Skeletal muscle satellite cell (primary cell): ENCODE measurements at regions not wholly inside any gene's neighbourhood (a gene's known extent, or its start where the extent isn't known, plus 50 kb on each side); places are given as distances from the start of the nearest gene placed in this dataset.
A peak's percentile ranks its signal among the peaks of the same experiment; 100 is the strongest.

Source experiments
- H3K27me3 ChIP-seq: 2 replicates; pipeline ENCODE4 v1.7.0; 2013; ENCODE audit warnings: low read length; ENCODE audit not compliant: control insufficient read depth, insufficient read depth
- H3K36me3 ChIP-seq: 2 replicates; pipeline ENCODE4 v1.7.0; 2013; ENCODE audit warnings: mild to moderate bottlenecking, control low read depth, low read length; ENCODE audit not compliant: insufficient read depth
- H3K4me1 ChIP-seq: 2 replicates; pipeline ENCODE4 v1.7.0; 2013; ENCODE audit warnings: low read length; ENCODE audit not compliant: control insufficient read depth, insufficient read depth
- H3K4me2 ChIP-seq: 2 replicates; pipeline ENCODE4 v1.7.0; 2013; ENCODE audit warnings: mild to moderate bottlenecking, low read length
- H3K4me3 ChIP-seq: 2 replicates; pipeline ENCODE4 v1.7.0; 2013; ENCODE audit warnings: low read length
- H3K9ac ChIP-seq: 2 replicates; pipeline ENCODE4 v1.7.0; 2013; ENCODE audit warnings: mild to moderate bottlenecking, low read depth, low read length, moderate library complexity
- H3K9me3 ChIP-seq: replicated peaks from 2 replicates; pipeline ENCODE4 v1.7.0; 2013; ENCODE audit warnings: mild to moderate bottlenecking, control low read depth, low read length

DNA sequence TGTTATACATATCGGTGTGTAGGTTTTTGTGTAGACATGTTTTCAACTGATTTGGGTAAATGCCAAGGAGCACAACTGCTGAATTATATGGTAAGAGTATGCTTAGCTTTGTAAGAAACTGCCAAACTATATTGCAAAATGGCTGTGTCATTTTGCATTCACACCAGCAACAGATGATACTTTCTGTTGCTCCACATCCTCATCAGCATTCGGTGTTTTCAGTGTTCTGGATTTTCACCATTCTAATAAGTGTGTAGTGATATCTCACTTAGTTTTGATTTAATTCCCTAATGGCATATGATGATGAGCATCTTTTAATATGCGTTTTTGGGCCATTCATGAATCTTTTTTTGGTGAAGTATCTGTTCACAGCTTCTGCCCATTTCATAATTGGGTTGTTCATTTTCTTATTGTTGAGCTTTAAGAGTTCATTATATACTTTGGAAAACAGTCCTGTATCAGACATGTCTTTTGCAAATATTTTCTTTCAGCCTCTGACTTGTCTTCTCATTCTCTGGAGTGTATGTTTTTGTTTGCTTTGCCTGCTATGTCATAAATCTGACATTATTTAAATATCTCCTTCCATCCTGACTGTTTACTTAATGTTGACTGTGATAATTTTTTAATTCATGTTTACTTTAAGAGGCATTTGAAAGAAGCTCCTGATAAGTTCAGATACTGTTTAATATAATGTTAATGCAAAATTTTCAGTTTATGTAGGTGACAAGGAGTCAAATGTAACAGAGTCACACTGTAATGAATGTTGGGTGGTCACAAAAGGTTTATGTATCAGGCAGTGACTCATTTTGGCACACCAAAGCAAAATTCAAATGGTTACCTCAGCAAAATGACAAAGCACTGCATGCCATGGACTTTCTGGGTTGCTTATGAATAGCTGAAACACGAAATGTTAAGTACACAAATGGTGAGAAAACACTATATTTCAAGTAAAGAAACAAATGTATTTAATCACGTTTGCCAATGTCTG is 181.1 kb upstream of the DAB2 start:
- peaks cover 36% of the 10 kb centered on the region for H3K4me1 ChIP-seq
- no peak overlapping the region for H3K4me3 ChIP-seq
- no peaks in the 10 kb centered on the region for H3K27me3 ChIP-seq
- H3K9ac ChIP-seq: no peak overlapping the region
- H3K9me3 ChIP-seq: no peaks in the 10 kb centered on the region
- H3K36me3 ChIP-seq: no peaks in the 10 kb centered on the region
- H3K4me2 ChIP-seq: peak overlapping the region; percentile 19

DNA sequence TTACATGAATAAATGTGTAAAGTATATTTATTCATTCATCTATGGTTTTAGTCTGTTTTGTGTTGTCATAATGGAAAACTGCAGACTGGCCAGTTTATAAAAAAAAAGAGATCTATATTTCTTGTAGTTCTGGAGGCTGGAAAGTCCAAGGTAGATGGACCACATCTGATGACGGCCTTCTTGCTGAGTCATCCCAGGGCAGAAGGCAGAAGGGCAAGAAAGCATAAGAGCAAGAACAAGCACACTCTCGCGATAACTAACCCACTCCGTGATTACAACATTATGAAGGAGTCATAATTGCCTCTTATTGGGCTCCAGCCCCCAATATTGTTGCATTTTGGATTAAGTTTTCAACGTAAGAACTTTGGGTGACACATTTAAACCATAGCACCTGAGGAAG is 180.4 kb upstream of the DAB2 start:
- Histone ChIP-seq H3K4me2 (no peak overlapping the region), H3K4me1 (peaks cover 41% of the 10 kb centered on the region), H3K27me3 (no peaks in the 10 kb centered on the region), H3K9ac (no peak overlapping the region), H3K9me3 (no peaks in the 10 kb centered on the region), H3K36me3 (no peaks in the 10 kb centered on the region), H3K4me3 (no peak overlapping the region)

DNA sequence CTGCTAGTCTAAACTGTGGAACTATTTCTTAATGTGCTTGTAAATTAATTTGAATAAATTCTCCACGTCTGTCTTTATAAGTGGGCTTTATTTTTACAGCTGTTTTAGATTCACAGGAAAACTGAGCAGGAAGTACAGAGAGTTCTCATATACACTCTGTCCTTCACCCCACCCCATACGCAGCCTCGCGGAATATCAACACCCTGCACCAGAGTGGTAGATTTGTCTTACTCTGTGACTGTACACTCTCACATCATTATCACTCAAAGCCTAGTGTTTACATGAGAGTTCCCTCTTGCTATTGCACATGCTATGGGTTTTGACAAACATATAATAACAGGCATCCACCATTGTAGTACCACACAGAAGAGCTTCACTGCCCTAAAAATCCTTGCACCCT is 179.7 kb upstream of the DAB2 start:
- peaks cover 46% of the 10 kb centered on the region for H3K4me1 ChIP-seq
- no peak overlapping the region for H3K4me3 ChIP-seq
- no peaks in the 10 kb centered on the region for H3K9me3 ChIP-seq
- H3K36me3 ChIP-seq: no peaks in the 10 kb centered on the region
- no peak overlapping the region for H3K4me2 ChIP-seq
- no peak overlapping the region for H3K9ac ChIP-seq
- no peaks in the 10 kb centered on the region for H3K27me3 ChIP-seq

DNA sequence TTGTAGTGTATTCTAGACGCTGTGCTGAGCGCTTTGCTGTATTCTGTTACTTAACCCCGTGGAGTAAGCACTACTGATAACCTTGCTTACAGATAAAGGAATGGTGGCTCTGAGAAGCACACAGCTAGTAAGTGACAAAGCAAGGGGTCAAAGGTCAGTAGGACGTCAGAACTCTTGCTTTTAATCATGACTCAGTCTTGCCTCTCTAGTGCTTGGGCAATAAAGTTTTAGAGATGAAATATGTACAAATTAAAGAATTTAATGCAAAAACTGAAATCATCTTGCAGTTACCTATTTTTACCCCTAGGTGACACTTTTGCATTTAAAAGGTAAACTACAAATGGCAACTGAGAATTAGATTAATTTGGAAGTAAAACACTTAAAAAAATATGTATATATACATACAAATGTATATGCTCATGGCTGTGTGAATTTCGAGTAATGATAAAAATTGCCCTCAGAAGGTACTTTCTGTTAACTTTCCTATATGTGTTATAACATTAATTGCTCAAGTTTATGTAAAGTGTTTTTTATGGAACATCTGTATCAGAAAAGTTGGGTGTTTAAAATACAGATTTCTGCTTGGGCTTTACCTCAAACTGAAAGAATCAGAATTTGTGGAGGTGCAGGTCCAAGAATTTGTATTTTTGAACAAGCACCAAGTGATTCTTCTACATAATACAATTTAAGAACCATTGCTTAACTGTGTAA is 175.1 kb upstream of the DAB2 start:
- Histone ChIP-seq H3K4me2 (no peak overlapping the region), H3K36me3 (no peaks in the 10 kb centered on the region), H3K9ac (peak overlapping the region; percentile 20), H3K9me3 (no peaks in the 10 kb centered on the region), H3K27me3 (no peaks in the 10 kb centered on the region), H3K4me1 (peaks cover 22% of the 10 kb centered on the region), H3K4me3 (no peak overlapping the region)

DNA sequence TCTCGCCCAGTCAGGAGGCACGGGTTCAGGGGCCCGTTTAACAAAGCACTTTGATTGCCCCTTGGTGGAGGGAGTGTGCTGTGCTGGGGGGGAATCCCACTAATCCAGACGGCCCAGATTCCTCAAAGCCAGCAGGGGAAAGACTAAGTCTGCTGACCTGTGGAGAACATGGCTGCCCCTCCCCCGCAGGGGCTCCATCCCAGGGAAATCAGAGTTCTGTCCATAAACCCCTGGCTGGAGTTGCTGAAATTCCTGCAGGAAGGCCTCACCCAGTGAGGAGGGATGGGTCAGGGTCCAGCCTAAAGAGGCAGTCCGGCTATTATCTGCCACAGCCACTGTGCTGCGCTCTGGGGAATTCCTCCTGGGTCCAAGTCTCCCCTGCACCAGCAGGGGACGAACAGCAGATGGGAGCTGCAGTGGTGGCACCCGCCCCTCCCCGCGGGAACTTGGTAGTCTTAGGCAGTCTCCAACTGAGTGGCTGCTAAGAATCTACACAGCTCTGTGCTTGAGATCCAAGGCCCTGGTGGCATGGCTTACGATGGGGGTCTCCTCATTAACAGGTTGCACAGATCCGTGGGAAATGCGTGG is 174.0 kb upstream of the DAB2 start:
- Histone ChIP-seq H3K9ac (no peak overlapping the region), H3K4me2 (no peak overlapping the region), H3K4me3 (no peak overlapping the region), H3K36me3 (no peaks in the 10 kb centered on the region), H3K4me1 (peaks cover 11% of the 10 kb centered on the region), H3K27me3 (no peaks in the 10 kb centered on the region), H3K9me3 (no peaks in the 10 kb centered on the region)

DNA sequence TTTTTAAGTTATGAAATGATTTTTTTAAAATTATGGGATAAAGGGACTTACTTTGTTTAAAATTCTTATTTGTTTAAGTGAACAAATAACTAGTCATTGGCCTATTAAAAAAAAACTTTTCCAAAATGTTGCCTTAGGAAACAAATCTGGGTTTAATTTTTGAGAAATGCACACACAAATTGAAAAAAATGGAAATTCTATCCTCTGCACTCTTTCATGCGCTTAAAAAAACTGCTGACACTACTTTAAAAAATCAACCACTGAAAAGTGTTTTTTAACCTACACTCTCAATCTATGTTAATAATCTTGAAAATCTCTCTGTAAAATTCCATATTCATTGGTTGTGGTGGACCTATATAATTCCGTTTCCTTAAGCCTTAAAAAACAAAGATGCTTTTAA is 163.4 kb upstream of the DAB2 start:
- no peaks in the 10 kb centered on the region for H3K36me3 ChIP-seq
- H3K4me3 ChIP-seq: no peak overlapping the region
- no peak overlapping the region for H3K4me2 ChIP-seq
- peaks cover 7% of the 10 kb centered on the region for H3K4me1 ChIP-seq
- H3K9me3 ChIP-seq: no peaks in the 10 kb centered on the region
- H3K9ac ChIP-seq: no peak overlapping the region
- no peaks in the 10 kb centered on the region for H3K27me3 ChIP-seq

DNA sequence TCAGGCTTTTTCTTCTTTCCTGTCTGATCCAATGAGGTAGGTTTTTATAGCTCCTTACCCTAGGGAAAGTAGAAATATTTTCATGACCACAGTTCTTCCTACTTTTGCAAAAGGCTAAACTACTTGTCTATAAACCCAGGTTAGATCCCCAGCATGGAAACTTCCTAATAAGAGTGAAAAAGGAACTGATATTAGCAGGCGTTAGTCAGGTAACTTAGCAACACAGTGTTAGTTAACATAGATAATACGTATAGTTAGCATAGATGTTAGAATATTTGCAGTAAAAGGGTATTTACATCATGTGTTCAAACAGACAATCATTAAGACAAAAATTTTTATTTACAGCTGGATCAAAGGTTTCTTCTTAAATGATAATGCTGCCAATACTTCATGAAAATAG is 162.9 kb upstream of the DAB2 start:
- Histone ChIP-seq H3K4me2 (no peak overlapping the region), H3K36me3 (no peaks in the 10 kb centered on the region)

DNA sequence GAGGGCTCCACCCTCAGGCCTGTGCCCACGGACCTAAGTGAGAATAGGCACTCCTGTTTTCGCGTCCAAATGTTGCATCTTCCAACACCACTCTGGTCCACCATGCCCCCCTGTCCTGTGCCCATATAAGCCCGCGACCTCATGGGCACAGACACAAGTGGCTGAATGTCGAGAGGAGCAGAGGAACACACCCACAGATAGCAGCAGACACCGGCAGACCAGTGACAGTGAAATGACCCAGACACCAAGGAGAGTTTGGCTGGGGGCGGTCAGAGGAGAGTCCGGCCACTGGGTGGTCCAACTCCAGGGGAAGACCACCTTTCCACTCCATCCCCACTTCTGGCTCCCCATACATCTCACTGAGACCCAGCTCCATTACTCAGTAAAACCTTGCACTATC is 161.4 kb upstream of the DAB2 start:
- Histone ChIP-seq H3K9me3 (no peaks in the 10 kb centered on the region), H3K4me1 (peaks cover 12% of the 10 kb centered on the region), H3K36me3 (no peaks in the 10 kb centered on the region), H3K4me2 (no peak overlapping the region), H3K27me3 (no peaks in the 10 kb centered on the region), H3K4me3 (no peak overlapping the region), H3K9ac (no peak overlapping the region)

More for the DNA sequence above, 162.9 kb upstream of the DAB2 start:
- no peaks in the 10 kb centered on the region for H3K27me3 ChIP-seq
- no peak overlapping the region for H3K9ac ChIP-seq
- H3K4me1 ChIP-seq: peaks cover 7% of the 10 kb centered on the region
- no peak overlapping the region for H3K4me3 ChIP-seq
- no peaks in the 10 kb centered on the region for H3K9me3 ChIP-seq

DNA sequence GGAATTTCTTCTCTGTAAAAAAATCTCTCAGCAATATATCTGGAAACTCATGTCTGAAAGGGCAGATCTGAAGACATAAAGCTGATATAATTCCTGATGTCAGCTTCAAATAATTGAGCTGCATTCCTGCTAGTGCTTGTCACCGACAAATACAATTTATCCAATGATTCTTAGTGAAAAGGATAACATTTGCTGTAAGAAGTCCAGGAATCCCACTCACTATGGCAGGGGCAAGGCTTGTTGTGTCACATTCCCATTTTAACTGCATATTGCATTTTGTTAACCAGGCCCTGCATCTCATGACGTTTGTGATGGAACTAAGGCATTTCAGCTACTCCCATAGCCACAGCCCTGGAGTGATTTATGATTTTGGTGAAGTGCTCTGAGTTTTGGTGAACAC is 160.1 kb upstream of the DAB2 start:
- no peak overlapping the region for H3K9ac ChIP-seq
- H3K27me3 ChIP-seq: no peaks in the 10 kb centered on the region
- no peak overlapping the region for H3K4me3 ChIP-seq

DNA sequence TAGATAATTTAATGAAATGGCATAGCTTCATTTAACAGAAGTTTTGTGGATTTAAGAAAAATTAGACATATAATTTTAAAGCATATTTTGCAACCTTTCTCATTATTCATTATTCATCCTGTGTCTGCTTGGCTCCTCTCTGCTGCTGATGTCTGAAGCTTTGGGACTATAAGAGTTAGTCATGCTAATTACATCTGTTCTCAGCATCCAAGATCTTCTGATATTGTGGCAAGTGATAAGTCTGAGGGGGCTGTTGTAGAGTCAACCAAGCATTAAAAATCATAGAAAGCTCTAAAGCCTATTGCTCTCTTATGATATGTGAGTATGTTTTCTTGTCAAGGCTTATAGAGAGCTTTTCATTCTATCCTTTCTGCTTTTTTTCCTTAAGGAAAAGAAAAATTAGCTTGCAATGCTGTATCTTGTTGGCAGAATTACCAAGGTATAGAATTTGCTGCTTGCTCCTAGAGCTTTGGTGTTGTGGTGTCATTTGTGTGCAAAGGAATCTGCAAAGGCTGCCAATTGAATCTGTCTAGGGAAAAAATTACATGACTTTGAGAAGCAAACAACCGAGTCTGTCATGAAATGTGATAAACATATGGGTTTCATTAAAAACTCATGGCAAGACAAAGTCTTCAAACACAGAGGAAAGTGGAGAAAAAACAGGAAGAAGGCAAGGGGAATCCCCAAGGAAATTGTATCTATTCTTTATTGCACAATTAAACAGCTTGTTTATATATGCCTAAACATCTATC is 156.1 kb upstream of the DAB2 start:
- Histone ChIP-seq H3K4me3 (no peak overlapping the region), H3K9me3 (no peaks in the 10 kb centered on the region), H3K27me3 (no peaks in the 10 kb centered on the region), H3K9ac (no peak overlapping the region), H3K36me3 (no peaks in the 10 kb centered on the region), H3K4me2 (no peak overlapping the region), H3K4me1 (peaks cover 21% of the 10 kb centered on the region)

More for the DNA sequence above, 160.1 kb upstream of the DAB2 start:
- H3K9me3 ChIP-seq: no peaks in the 10 kb centered on the region
- no peaks in the 10 kb centered on the region for H3K36me3 ChIP-seq
- no peak overlapping the region for H3K4me2 ChIP-seq
- H3K4me1 ChIP-seq: peaks cover 21% of the 10 kb centered on the region

DNA sequence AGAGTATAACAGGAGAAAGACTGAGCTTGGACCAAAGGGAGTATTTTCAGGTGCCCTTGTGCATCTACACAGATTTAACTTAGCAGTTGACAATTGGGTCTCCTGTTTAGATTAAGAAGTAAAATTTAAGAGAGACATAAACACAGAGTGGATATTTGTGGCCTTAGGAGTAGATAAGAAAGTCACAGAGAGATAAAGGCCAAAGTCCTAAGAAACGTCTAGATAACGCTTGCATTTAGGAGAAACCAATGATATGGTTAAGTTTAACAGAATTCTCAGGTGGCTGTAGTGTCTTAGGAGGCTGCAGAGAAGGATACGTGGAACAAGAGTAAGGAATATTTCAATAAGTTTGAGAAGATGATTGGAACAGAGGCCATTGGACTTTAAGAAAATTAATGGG is 155.0 kb upstream of the DAB2 start:
- Histone ChIP-seq H3K36me3 (no peaks in the 10 kb centered on the region), H3K4me3 (no peak overlapping the region), H3K4me1 (peaks cover 15% of the 10 kb centered on the region), H3K9ac (no peak overlapping the region), H3K9me3 (no peaks in the 10 kb centered on the region), H3K27me3 (no peaks in the 10 kb centered on the region), H3K4me2 (no peak overlapping the region)
